HG03064 (cell line): ENCODE measurements at regions not wholly inside any gene's neighbourhood (a gene's known extent, or its start where the extent isn't known, plus 50 kb on each side); places are given as distances from the start of the nearest gene placed in this dataset.
"Not testable (repeated sequence)": the region's sequence is repeated elsewhere in the genome, so short reads cannot be mapped to it uniquely, and the experiment has no call there.

Source experiments
- ATAC-seq: cut with Tn5 transposase; IDR thresholded peaks from one replicate; pipeline ENCODE4 v1.9.1; 2021; ENCODE audit warnings: low read depth; ENCODE audit not compliant: unreplicated experiment

DNA sequence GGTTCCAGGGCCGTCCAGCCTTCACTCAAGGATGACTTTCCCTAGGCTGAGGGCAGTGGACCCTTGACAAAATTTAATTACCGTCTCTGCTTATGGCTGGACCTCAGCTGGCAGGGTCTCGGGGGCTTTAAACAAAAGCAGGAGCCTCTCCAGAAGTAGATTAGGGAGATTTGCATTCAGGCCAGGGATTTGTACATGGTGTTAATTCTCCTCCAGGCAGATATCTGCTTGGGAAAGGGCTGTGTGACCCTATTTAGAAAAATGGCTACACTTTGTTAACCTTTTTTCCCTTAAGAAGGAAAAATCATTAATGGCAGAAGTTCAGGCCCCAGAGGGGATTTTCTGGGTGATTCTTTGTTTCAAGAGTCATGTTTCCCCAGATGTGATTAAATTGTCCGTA is 329.1 kb upstream of the C2CD4B start:
- no peak for ATAC-seq

- no peak for ATAC-seq
Measured at GRCh38 chr15:62495670-62496614, 330.9 kb upstream of the C2CD4B start.

DNA sequence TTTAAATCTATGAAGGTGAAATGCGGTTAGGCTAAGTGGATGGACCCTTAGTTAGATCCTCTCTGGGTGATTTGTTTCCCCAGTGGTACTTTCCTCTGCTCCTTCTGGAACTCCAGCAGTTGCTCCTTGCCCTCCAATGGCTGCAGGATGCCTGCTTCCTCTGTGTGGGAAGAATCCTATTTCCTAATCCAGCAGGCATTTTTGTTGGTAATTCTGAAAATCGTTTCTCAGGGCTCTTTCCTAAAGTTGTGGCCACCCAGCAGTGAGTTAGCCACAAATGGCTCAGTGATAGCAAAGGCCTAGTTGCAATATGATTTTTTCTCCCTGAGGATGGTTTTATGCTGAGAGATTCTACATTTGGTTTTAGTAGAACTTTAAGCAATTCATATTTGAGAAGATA is 332.3 kb upstream of the C2CD4B start:
- ATAC-seq, result no peak

DNA sequence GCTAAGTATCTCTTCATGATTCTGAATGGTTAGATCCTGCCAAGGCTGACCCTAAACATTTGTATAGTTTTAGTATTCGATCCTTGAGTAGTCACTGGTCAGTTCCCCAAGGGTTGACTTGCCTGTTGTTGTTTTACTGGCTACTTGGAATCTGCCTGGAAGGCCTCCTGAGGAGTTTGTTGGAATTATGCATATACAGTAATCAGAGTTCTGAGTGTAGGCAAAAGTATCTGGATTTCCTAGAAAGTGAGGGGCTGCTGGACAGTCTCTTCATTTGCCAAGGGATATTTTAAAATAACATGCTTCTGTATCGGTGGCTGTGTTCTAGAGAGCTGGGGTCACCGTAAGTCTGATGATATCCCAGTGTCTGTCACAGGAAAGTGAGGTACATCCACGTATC is 333.2 kb upstream of the C2CD4B start:
- ATAC-seq, result no peak

DNA sequence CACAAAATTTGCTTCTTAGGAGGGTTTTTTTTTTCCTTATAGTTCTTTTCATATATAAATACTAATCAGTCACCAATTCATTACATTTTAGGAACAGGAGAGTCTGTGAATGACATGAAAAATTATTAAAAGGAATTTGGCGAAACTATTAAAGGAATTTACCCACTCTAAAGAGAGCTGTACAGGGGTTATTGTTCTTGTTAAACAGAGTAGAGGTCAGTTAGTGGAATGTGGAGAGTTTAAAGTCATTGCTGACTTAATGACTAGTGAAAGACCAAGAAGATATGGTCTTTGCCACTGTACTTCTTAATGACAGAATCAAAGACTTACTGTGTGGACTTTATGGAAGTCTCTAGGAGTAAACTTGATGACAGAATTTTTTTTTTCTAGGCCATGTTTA is 333.6 kb upstream of the C2CD4B start:
- no peak for ATAC-seq

DNA sequence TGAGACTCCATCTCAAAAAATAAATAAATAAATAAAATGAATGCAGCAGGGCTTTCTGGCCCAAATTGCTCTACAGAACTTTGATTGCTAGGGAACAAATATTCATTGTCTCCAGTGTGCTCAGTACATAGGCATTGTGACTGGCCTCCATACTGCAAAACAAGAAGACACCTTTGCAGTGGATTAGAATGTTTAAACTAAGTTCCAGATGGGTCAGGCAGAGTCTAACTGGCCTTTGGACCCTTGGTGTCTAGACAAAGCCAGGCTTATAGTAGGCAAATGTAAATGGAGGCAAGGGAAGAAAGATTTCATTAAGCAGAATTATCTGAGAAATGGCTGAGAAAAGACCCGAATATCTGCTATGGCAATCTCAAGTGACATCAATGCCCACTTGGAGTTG is 335.2 kb upstream of the C2CD4B start:
- no peak for ATAC-seq

DNA sequence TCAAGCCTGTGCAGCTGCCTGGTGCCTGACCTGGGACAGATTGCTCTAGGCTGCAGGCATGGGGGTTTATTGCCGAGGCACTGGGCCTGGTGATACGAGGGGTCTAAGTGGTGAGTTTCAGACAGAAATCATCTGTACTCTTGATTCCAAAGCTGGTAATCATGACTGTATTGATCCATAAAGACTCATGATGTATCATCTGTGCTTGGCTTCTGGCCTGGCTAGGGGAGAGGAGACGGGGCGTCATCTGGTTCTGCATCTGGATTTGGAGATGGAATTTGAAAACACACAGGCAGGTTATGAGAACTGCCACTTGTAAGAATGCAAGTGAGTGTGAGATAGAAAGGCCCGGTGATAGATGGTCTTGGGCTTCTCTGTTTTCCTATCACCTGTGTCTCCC is 337.4 kb upstream of the C2CD4B start:
- no peak for ATAC-seq

- ATAC-seq, result no peak
Measured at GRCh38 chr15:62503451-62503850, 338.4 kb upstream of the C2CD4B start.

DNA sequence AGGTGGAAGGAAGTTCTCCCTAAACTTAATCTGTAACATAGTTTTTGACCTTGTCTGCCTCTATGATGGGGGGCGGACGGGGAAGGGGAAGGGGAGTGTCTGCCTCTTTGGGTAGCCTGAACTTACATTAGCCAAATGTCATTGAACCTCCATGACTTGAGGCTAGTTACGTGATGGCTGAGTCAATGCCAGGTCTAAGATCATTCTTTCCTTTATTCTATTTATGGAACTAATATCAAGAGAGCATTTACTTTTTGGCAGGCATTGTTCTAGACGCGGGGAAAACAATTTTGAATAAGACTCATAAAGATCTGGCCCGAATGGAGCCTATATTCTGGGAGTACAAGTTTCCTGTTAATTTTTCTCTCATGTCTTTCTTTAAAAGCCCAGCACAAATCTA is 340.7 kb upstream of the C2CD4B start:
- no peak for ATAC-seq

- no peak for ATAC-seq
Measured at GRCh38 chr15:62506217-62506805, 341.2 kb upstream of the C2CD4B start.

- no peak for ATAC-seq
Measured at GRCh38 chr15:62509395-62509958, 344.4 kb upstream of the C2CD4B start.

DNA sequence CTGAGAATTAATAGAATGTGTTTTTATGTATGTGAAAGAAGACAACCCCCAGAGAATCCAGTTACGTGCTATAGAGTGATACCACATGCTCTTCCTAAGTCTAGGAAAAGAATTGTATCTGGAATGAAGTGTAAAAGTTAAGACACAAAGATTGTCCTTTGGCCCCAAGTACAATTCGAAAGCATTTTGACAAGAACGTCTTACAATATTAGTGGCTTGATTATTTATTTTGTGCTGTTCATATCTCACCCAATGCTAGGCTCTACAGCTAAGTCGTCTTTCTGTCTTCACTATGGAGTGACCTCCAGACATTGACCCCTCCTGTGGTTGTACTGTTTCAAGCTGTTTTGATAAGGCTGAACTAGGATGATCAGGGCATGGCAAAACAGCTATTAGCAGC is 345.7 kb upstream of the C2CD4B start:
- ATAC-seq, result no peak

- ATAC-seq, result no peak
Measured at GRCh38 chr15:62512904-62513303, 347.8 kb upstream of the C2CD4B start.

GRCh38 chr15:62513893-62514292 is 348.8 kb upstream of the C2CD4B start:
- ATAC-seq, result no peak

- no peak for ATAC-seq
Measured at GRCh38 chr15:62515696-62516395, 350.8 kb upstream of the C2CD4B start.

GRCh38 chr15:62517541-62517940 is 352.5 kb upstream of the C2CD4B start:
- no peak for ATAC-seq

DNA sequence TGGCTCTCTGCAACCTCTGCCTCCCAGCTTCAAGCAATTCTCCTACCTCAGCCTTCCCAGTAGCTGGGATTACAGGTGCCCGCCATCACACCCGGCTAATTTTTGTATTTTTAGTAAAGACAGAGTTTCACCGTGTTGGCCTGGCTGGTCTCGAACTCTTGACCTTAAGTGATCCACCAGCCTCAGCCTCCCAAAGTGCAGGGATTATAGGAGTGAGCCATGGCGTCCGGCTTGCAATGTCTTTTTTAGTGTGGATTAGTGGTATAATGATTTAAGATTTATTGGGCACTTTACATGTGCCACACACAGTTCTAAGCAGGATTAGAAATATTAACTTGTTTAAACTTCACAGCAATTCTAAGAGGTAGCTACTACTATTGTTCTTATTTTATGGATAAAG is 353.6 kb upstream of the C2CD4B start:
- not testable (repeated sequence) for ATAC-seq

GRCh38 chr15:62519900-62520299 is 354.8 kb upstream of the C2CD4B start:
- ATAC-seq, result no peak

- ATAC-seq, result no peak
Measured at GRCh38 chr15:62520887-62521286, 355.8 kb upstream of the C2CD4B start.

DNA sequence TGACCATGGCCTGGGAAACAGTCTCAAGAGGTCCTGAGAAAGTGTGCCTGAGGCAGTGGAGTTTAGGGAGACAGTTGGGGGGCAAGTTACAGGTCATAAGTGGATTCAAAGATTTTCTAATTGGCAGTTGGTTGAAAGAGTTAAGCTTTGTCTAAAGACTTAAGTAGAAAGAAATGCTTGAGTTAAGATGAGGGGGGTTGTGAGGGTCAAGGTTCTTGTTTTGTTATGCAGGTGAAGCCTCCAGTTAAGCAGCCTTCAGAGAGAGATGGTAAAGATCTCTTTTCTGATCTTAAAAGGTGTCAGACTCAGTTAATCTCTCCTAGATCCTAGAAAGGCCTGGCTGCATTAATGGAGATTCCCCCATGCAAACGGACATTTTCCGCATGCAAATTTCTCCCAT is 356.3 kb upstream of the C2CD4B start:
- no peak for ATAC-seq

GRCh38 chr15:62524848-62525247 is 359.8 kb upstream of the C2CD4B start:
- no peak for ATAC-seq
